DOHH2 (cell line): ENCODE measurements at regions not wholly inside any gene's neighbourhood (a gene's known extent, or its start where the extent isn't known, plus 50 kb on each side); places are given as distances from the start of the nearest gene placed in this dataset.

ENCODE experiments used
- H3F3A ChIP-seq: fragments of 200-600 bp; sonication (generic), shearing (Covaris generic); 2 replicates; pipeline ENCODE4 v1.6.0; 2016; ENCODE audit warnings: antibody characterized with exemption, mild to moderate bottlenecking; ENCODE audit not compliant: control insufficient read depth, insufficient read depth
- H3K27ac ChIP-seq: fragments of 200-600 bp; sonication (generic); 2 replicates; pipeline ENCODE4 v1.5.1; 2014; ENCODE audit warnings: low read depth, mild to moderate bottlenecking, low read length, moderate library complexity
- H3K27me3 ChIP-seq: fragments of 200-600 bp; sonication (generic); 2 replicates; pipeline ENCODE4 v1.6.1; 2014; ENCODE audit warnings: mild to moderate bottlenecking, low read length, mixed read lengths; ENCODE audit not compliant: control insufficient read depth
- H3K36me3 ChIP-seq: fragments of 200-600 bp; sonication (generic); 2 replicates; pipeline ENCODE4 v1.6.1; 2014; ENCODE audit warnings: mild to moderate bottlenecking, low read length, moderate library complexity, mixed read lengths; ENCODE audit not compliant: control insufficient read depth
- H3K4me1 ChIP-seq: fragments of 200-600 bp; sonication (generic); 2 replicates; pipeline ENCODE4 v1.6.1; 2014; ENCODE audit warnings: mild to moderate bottlenecking, low read length, mixed read lengths; ENCODE audit not compliant: control insufficient read depth
- H3K4me2 ChIP-seq: fragments of 200-600 bp; sonication (generic); 2 replicates; pipeline ENCODE4 v1.6.0; 2014; ENCODE audit warnings: mild to moderate bottlenecking, low read length, moderate library complexity
- H3K4me3 ChIP-seq: fragments of 200-600 bp; sonication (generic); 2 replicates; pipeline ENCODE4 v1.5.1; 2014; ENCODE audit warnings: mild to moderate bottlenecking, low read length, mixed read lengths
- H3K79me2 ChIP-seq: fragments of 200-600 bp; sonication (generic); 2 replicates; pipeline ENCODE4 v1.6.1; 2014; ENCODE audit warnings: mild to moderate bottlenecking, low read length, mixed read lengths; ENCODE audit not compliant: control insufficient read depth
- H3K9me2 ChIP-seq: fragments of 200-600 bp; sonication (generic); replicated peaks from 2 replicates; pipeline ENCODE4 v1.6.1; 2014; ENCODE audit warnings: mild to moderate bottlenecking, low read length, mixed read lengths; ENCODE audit not compliant: control insufficient read depth
- H3K9me3 ChIP-seq: fragments of 200-600 bp; sonication (generic); 2 replicates; pipeline ENCODE4 v1.6.1; 2014; ENCODE audit warnings: antibody characterized with exemption, low read length, mixed read lengths; ENCODE audit not compliant: control insufficient read depth, insufficient read depth
- H4K20me1 ChIP-seq: fragments of 200-600 bp; sonication (generic); 2 replicates; pipeline ENCODE4 v1.6.0; 2014; ENCODE audit warnings: low read depth, mild to moderate bottlenecking, antibody characterized with exemption, low read length, moderate library complexity; ENCODE audit not compliant: control insufficient read depth, insufficient read depth
- CTCF ChIP-seq: fragments of 200-600 bp; sonication (generic); IDR thresholded peaks from one replicate; pipeline ENCODE4 v1.5.1; 2014; ENCODE audit warnings: antibody characterized with exemption, mild to moderate bottlenecking, low read depth, low read length; ENCODE audit not compliant: poor library complexity, severe bottlenecking
- EZH2phosphoT487 ChIP-seq: fragments of 200-600 bp; sonication (generic); IDR thresholded peaks from 2 replicates; pipeline ENCODE4 v1.6.1; 2017; ENCODE audit warnings: borderline replicate concordance, mild to moderate bottlenecking, antibody characterized with exemption, low read length, moderate library complexity, mixed read lengths

DNA sequence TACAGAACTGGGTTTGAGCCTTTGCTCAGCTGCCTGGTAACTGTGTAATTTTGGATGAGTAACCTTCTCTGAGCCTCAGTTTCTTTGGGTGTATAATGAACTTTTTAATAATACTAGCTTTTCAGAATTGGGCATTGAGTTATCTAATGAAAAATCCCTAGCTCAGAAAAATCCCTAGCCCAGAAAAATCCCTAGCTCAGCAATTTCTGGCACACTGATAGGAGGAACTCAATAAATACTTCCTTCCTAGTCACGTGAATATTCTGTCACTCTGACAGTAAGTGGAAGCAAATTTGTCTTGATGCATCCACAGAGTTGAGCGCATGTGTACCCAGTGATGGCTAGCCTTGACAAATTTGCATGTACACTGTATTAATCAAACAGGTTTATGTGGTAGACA lies 817.6 kb downstream of the XPNPEP1 start:
- Histone ChIP-seq H3K4me2 (no peak overlapping the region), H4K20me1 (no peaks in the 10 kb centered on the region), H3K79me2 (no peaks in the 10 kb centered on the region), H3K4me3 (no peak overlapping the region), H3K27ac (no peak overlapping the region), H3K9me2 (no peaks in the 10 kb centered on the region), H3F3A (no peaks in the 10 kb centered on the region), H3K27me3 (no peaks in the 10 kb centered on the region), H3K4me1 (no peaks in the 10 kb centered on the region), H3K36me3 (no peaks in the 10 kb centered on the region), H3K9me3 (no peaks in the 10 kb centered on the region)
- TF ChIP-seq EZH2phosphoT487: no peak
- no peak for TF ChIP-seq CTCF

- H3K27me3 ChIP-seq: no peaks in the 10 kb centered on the region
- TF ChIP-seq EZH2phosphoT487 (no peak), CTCF (no peak)
- H3K36me3 ChIP-seq: no peaks in the 10 kb centered on the region
- H3K4me1 ChIP-seq: no peaks in the 10 kb centered on the region
- H3K4me2 ChIP-seq: no peak overlapping the region
- no peak overlapping the region for H3K27ac ChIP-seq
- H3F3A ChIP-seq: no peaks in the 10 kb centered on the region
- no peak overlapping the region for H3K4me3 ChIP-seq
- no peaks in the 10 kb centered on the region for H3K79me2 ChIP-seq
- no peaks in the 10 kb centered on the region for H3K9me3 ChIP-seq
- no peaks in the 10 kb centered on the region for H3K9me2 ChIP-seq
- H4K20me1 ChIP-seq: no peaks in the 10 kb centered on the region
Observed at GRCh38 chr10:109104806-109105205, 818.5 kb downstream of the XPNPEP1 start.

GRCh38 chr10:109103278-109103677 lies 820.0 kb downstream of the XPNPEP1 start:
- Histone ChIP-seq H3K9me2 (no peaks in the 10 kb centered on the region), H3K4me3 (no peak overlapping the region), H3K9me3 (no peaks in the 10 kb centered on the region), H4K20me1 (no peaks in the 10 kb centered on the region), H3K4me2 (no peak overlapping the region), H3F3A (no peaks in the 10 kb centered on the region), H3K27ac (no peak overlapping the region), H3K4me1 (no peaks in the 10 kb centered on the region), H3K36me3 (no peaks in the 10 kb centered on the region), H3K27me3 (no peaks in the 10 kb centered on the region), H3K79me2 (no peaks in the 10 kb centered on the region)
- TF ChIP-seq CTCF: no peak
- no peak for TF ChIP-seq EZH2phosphoT487

DNA sequence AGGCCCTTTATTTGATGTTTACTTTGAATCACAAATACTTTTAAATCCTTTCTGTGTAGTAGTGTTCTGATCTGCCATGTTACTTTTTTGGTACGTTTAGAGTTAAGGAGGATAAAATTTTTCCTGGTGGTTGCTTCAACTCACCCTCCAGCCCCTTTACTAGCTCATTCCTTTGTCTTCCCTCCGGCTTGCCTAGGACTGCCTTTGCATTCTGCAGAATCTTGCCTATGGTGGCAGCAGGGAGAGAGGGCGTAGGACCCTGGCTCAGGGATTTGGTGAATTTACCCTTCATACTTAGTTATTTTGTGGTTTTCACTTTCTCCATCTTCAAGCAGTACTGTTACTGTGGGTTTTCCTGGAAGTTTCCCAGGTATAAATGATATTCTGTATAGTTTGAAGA lies 833.5 kb downstream of the XPNPEP1 start:
- H3K27me3 ChIP-seq: no peaks in the 10 kb centered on the region
- H3K9me2 ChIP-seq: no peaks in the 10 kb centered on the region
- no peaks in the 10 kb centered on the region for H3K36me3 ChIP-seq
- H3K79me2 ChIP-seq: no peaks in the 10 kb centered on the region
- no peak overlapping the region for H3K4me3 ChIP-seq
- TF ChIP-seq CTCF (no peak), EZH2phosphoT487 (no peak)
- H3F3A ChIP-seq: no peaks in the 10 kb centered on the region
- no peaks in the 10 kb centered on the region for H4K20me1 ChIP-seq
- H3K27ac ChIP-seq: no peak overlapping the region
- no peaks in the 10 kb centered on the region for H3K9me3 ChIP-seq
- H3K4me2 ChIP-seq: no peak overlapping the region
- H3K4me1 ChIP-seq: no peaks in the 10 kb centered on the region
